HEK293 (cell line): ENCODE measurements at regions not wholly inside any gene's neighbourhood (a gene's known extent, or its start where the extent isn't known, plus 50 kb on each side); places are given as distances from the start of the nearest gene placed in this dataset.

ENCODE experiments used
- ZBTB10 ChIP-seq: fragments of 450-650 bp; formaldehyde crosslinking; IDR thresholded peaks from 2 replicates; pipeline ENCODE4 v1.5.1; 2016; ENCODE audit warnings: missing biosample characterization, missing genetic modification characterization
- ZNF768 ChIP-seq: fragments of 450-650 bp; formaldehyde crosslinking; IDR thresholded peaks from 2 replicates; pipeline ENCODE4 v1.5.1; 2018; ENCODE audit warnings: missing biosample characterization, mild to moderate bottlenecking, missing genetic modification characterization
- TF ChIP-seq, protein P1 (sequence below): fragments of 450-650 bp; formaldehyde crosslinking; IDR thresholded peaks from 2 replicates; pipeline ENCODE4 v1.5.1; 2016; ENCODE audit warnings: missing biosample characterization, missing genetic modification characterization

DNA sequence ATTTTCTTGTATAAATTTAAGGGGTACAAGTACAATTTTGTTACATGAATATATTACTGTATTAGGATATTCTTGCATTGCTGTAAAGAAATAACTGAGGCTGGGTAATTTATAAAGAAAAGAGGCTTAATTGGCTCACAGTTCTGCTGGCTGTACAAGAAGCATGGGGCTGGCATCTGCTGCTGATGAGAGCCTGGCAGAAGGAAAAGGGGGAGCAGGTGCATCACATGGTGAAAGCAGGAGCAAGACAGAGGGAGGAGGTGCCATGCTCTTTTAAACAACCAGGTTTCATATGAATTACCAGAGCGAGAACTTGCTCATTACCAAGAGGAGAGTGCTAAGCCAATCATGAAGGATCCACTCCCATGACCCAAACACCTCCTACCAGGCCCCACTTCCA is 399.5 kb upstream of the RAB6C start:
- TF ChIP-seq, protein P1, sequence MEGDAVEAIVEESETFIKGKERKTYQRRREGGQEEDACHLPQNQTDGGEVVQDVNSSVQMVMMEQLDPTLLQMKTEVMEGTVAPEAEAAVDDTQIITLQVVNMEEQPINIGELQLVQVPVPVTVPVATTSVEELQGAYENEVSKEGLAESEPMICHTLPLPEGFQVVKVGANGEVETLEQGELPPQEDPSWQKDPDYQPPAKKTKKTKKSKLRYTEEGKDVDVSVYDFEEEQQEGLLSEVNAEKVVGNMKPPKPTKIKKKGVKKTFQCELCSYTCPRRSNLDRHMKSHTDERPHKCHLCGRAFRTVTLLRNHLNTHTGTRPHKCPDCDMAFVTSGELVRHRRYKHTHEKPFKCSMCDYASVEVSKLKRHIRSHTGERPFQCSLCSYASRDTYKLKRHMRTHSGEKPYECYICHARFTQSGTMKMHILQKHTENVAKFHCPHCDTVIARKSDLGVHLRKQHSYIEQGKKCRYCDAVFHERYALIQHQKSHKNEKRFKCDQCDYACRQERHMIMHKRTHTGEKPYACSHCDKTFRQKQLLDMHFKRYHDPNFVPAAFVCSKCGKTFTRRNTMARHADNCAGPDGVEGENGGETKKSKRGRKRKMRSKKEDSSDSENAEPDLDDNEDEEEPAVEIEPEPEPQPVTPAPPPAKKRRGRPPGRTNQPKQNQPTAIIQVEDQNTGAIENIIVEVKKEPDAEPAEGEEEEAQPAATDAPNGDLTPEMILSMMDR (tag by site-specific recombination) = no peak
- TF ChIP-seq ZNF768 (no peak), ZBTB10 (tag by site-specific recombination) (no peak)
